ENCODE measurements at regions not wholly inside any gene's neighbourhood (a gene's known extent, or its start where the extent isn't known, plus 50 kb on each side); places are given as distances from the start of the nearest gene placed in this dataset.
A peak's percentile ranks its signal among the peaks of the same experiment; 100 is the strongest.

- no peak for DNase-seq
Measured at GRCh38 chr3:42037318-42037945, 53.7 kb upstream of the TRAK1 start.

GRCh38 chr3:42036483-42036823 lies 54.7 kb upstream of the TRAK1 start:
- DNase-seq = peak; percentile 97

GRCh38 chr3:42035816-42036482 lies 55.2 kb upstream of the TRAK1 start:
- no peak for DNase-seq

GRCh38 chr3:42035007-42035406 lies 56.1 kb upstream of the TRAK1 start:
- DNase-seq = no peak

- DNase-seq = peak; percentile 59
Measured at GRCh38 chr3:42033741-42034140, 57.4 kb upstream of the TRAK1 start.

GRCh38 chr3:42032693-42033349 lies 58.3 kb upstream of the TRAK1 start:
- DNase-seq = peak; percentile 87

- peak; percentile 77 for DNase-seq
Measured at GRCh38 chr3:42031808-42032480, 59.2 kb upstream of the TRAK1 start.

GRCh38 chr3:42028474-42028873 lies 62.7 kb upstream of the TRAK1 start:
- DNase-seq = no peak

GRCh38 chr3:42027571-42027970 lies 63.6 kb upstream of the TRAK1 start:
- DNase-seq = no peak

GRCh38 chr3:42025370-42026138 lies 63.7 kb upstream of the ULK4 start:
- peak; percentile 98 for DNase-seq

- peak; percentile 23 for DNase-seq
Measured at GRCh38 chr3:42024591-42025351, 62.9 kb upstream of the ULK4 start.

GRCh38 chr3:42023380-42023779 lies 61.5 kb upstream of the ULK4 start:
- DNase-seq = no peak

- no peak for DNase-seq
Measured at GRCh38 chr3:42022355-42022754, 60.5 kb upstream of the ULK4 start.

GRCh38 chr3:42020684-42021307 lies 58.9 kb upstream of the ULK4 start:
- DNase-seq = peak; percentile 89

GRCh38 chr3:42019953-42020260 lies 58.0 kb upstream of the ULK4 start:
- DNase-seq = no peak

- DNase-seq = no peak
Measured at GRCh38 chr3:42019144-42019952, 57.4 kb upstream of the ULK4 start.

GRCh38 chr3:42014921-42015533 lies 53.1 kb upstream of the ULK4 start:
- DNase-seq = peak; percentile 72

- no peak for DNase-seq
Measured at GRCh38 chr3:42014458-42014920, 52.6 kb upstream of the ULK4 start.

GRCh38 chr3:42013691-42014457 lies 52.0 kb upstream of the ULK4 start:
- DNase-seq = no peak
